ENCODE measurements at regions not wholly inside any gene's neighbourhood (a gene's known extent, or its start where the extent isn't known, plus 50 kb on each side); places are given as distances from the start of the nearest gene placed in this dataset.

GRCh38 chr3:187795207-187795960, 50.1 kb upstream of the BCL6 start:
- no peak for TF ChIP-seq CTCF (IDR thresholded peaks at IDR 0.05; ENCODE audit: low read depth, low read length, missing control alignments)
- no peak for DNase-seq (ENCODE audit: extremely low read depth, low read depth)

GRCh38 chr3:187798126-187798525, 52.9 kb upstream of the BCL6 start:
- DNase-seq (ENCODE audit: extremely low read depth, low read depth): no peak

More at GRCh38 chr3:187795207-187795960, 50.1 kb upstream of the BCL6 start:
- H3K4me3 ChIP-seq (replicated peaks; ENCODE audit: low read depth, low read length): no peak overlapping the region

GRCh38 chr3:187798531-187799530, 53.6 kb upstream of the BCL6 start:
- DNase-seq (ENCODE audit: extremely low read depth, low read depth): no peak
- H3K4me3 ChIP-seq (replicated peaks; ENCODE audit: low read depth, low read length): no peak overlapping the region
- no peak for TF ChIP-seq CTCF (IDR thresholded peaks at IDR 0.05; ENCODE audit: low read depth, low read length, missing control alignments)

More at GRCh38 chr3:187798126-187798525, 52.9 kb upstream of the BCL6 start:
- no peak overlapping the region for H3K4me3 ChIP-seq (replicated peaks; ENCODE audit: low read depth, low read length)
- TF ChIP-seq CTCF (IDR thresholded peaks at IDR 0.05; ENCODE audit: low read depth, low read length, missing control alignments): no peak

GRCh38 chr3:187799942-187800641, 54.8 kb upstream of the BCL6 start:
- no peak overlapping the region for H3K4me3 ChIP-seq (replicated peaks; ENCODE audit: low read depth, low read length)
- no peak for DNase-seq (ENCODE audit: extremely low read depth, low read depth)
- no peak for TF ChIP-seq CTCF (IDR thresholded peaks at IDR 0.05; ENCODE audit: low read depth, low read length, missing control alignments)

- DNase-seq (ENCODE audit: extremely low read depth, low read depth): no peak
- no peak for TF ChIP-seq CTCF (IDR thresholded peaks at IDR 0.05; ENCODE audit: low read depth, low read length, missing control alignments)
- H3K4me3 ChIP-seq (replicated peaks; ENCODE audit: low read depth, low read length): no peak overlapping the region
Observed at GRCh38 chr3:187801152-187801551, 55.9 kb upstream of the BCL6 start.

- no peak overlapping the region for H3K4me3 ChIP-seq (replicated peaks; ENCODE audit: low read depth, low read length)
- TF ChIP-seq CTCF (IDR thresholded peaks at IDR 0.05; ENCODE audit: low read depth, low read length, missing control alignments): no peak
- no peak for DNase-seq (ENCODE audit: extremely low read depth, low read depth)
Observed at GRCh38 chr3:187802203-187802927, 57.1 kb upstream of the BCL6 start.
